ENCODE measurements at regions not wholly inside any gene's neighbourhood (a gene's known extent, or its start where the extent isn't known, plus 50 kb on each side); places are given as distances from the start of the nearest gene placed in this dataset.
"Not testable (repeated sequence)": the region's sequence is repeated elsewhere in the genome, so short reads cannot be mapped to it uniquely, and the experiment has no call there.

DNA sequence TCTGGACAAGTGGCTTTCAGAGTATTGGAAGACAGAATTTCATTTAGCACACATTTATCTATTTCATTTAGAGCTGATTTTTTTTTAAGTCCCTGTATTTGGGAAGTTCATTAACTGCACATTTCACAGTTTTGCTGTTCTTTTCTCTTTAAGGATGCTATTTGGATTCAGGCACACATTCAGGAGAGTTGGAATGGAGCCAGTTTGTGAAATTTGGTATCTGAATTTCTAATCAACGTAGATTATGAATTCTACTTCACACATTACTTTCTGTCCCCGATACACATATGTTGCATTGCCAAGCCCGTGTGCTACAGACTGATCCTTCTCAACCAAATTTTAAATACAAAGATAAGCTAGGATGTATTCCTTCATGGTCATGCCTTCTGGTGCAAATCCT, 503.9 kb downstream of the IRS1 start:
- H3K14ac ChIP-seq (ENCODE audit: low read length in 2 of 2) = no peak overlapping the region
- no peaks in the 10 kb centered on the region for H3K36me3 ChIP-seq (ENCODE audit: control insufficient read depth in 1 of 2, insufficient read depth in 2 of 2, low read depth in 1 of 2, low read length in 2 of 2)
- no peak overlapping the region for H2BK15ac ChIP-seq (ENCODE audit: low read depth, poor library complexity, severe bottlenecking)
- no peak overlapping the region for H3K18ac ChIP-seq (ENCODE audit: low read depth in 1 of 2, low read length in 2 of 2)
- no peak overlapping the region for H3K9ac ChIP-seq (ENCODE audit: low read length)
- H4K91ac ChIP-seq (ENCODE audit: low read length) = no peak overlapping the region
- no peak overlapping the region for H2BK5ac ChIP-seq (ENCODE audit: low read depth, low read length, poor library complexity, severe bottlenecking)
- H4K8ac ChIP-seq (ENCODE audit: low read length) = no peak overlapping the region
- no peak overlapping the region for H2AFZ ChIP-seq (ENCODE audit: low read depth, low read length)
- H3K9me3 ChIP-seq (ENCODE audit: control insufficient read depth, low read length) = peaks cover 7% of the 10 kb centered on the region
- H3K4me1 ChIP-seq (ENCODE audit: control insufficient read depth, insufficient read depth, low read depth, low read length) = no peaks in the 10 kb centered on the region
- 94% methylated on average over 3 of the region's 3 CpGs for WGBS
- H3K4me2 ChIP-seq (ENCODE audit: low read length, poor library complexity, severe bottlenecking) = no peak overlapping the region
- no peak overlapping the region for H2BK120ac ChIP-seq (ENCODE audit: low read depth, low read length)
- H3K23ac ChIP-seq (ENCODE audit: low read length in 2 of 2) = no peak overlapping the region
- no peaks in the 10 kb centered on the region for H3K79me1 ChIP-seq (replicated peaks; ENCODE audit: low read length, poor library complexity, severe bottlenecking)
- no peak overlapping the region for H3K27ac ChIP-seq (ENCODE audit: low read length, poor library complexity, severe bottlenecking)
- no peak overlapping the region for H3K4ac ChIP-seq (ENCODE audit: low read depth in 1 of 2, low read length in 2 of 2)
- no peak overlapping the region for H2AK5ac ChIP-seq (ENCODE audit: low read length, severe bottlenecking)
- no peak overlapping the region for H3K4me3 ChIP-seq (ENCODE audit: insufficient read depth in 1 of 2, low read depth in 1 of 2, low read length in 2 of 2)
- H2BK12ac ChIP-seq (ENCODE audit: low read length in 2 of 2) = no peak overlapping the region
- DNase-seq = no peak
- no peaks in the 10 kb centered on the region for H3K27me3 ChIP-seq (ENCODE audit: control insufficient read depth in 1 of 2, insufficient read depth in 1 of 2, low read length in 2 of 2)

GRCh38 chr2:226295123-226295522, 504.5 kb downstream of the IRS1 start:
- H2BK120ac ChIP-seq (ENCODE audit: low read depth, low read length) = no peak overlapping the region
- no peak for DNase-seq
- H3K9me3 ChIP-seq (ENCODE audit: control insufficient read depth, low read length) = peaks cover 11% of the 10 kb centered on the region
- no peak overlapping the region for H3K4ac ChIP-seq (ENCODE audit: low read depth in 1 of 2, low read length in 2 of 2)
- no peak overlapping the region for H2AFZ ChIP-seq (ENCODE audit: low read depth, low read length)
- no peaks in the 10 kb centered on the region for H3K36me3 ChIP-seq (ENCODE audit: control insufficient read depth in 1 of 2, insufficient read depth in 2 of 2, low read depth in 1 of 2, low read length in 2 of 2)
- no CpG with 5 or more reads among the region's 1 CpG for WGBS
- no peak overlapping the region for H3K4me3 ChIP-seq (ENCODE audit: insufficient read depth in 1 of 2, low read depth in 1 of 2, low read length in 2 of 2)
- no peak overlapping the region for H2AK5ac ChIP-seq (ENCODE audit: low read length, severe bottlenecking)
- H2BK5ac ChIP-seq (ENCODE audit: low read depth, low read length, poor library complexity, severe bottlenecking) = no peak overlapping the region
- H3K23ac ChIP-seq (ENCODE audit: low read length in 2 of 2) = no peak overlapping the region
- no peak overlapping the region for H2BK15ac ChIP-seq (ENCODE audit: low read depth, poor library complexity, severe bottlenecking)
- H3K79me1 ChIP-seq (replicated peaks; ENCODE audit: low read length, poor library complexity, severe bottlenecking) = no peaks in the 10 kb centered on the region
- H3K4me1 ChIP-seq (ENCODE audit: control insufficient read depth, insufficient read depth, low read depth, low read length) = no peaks in the 10 kb centered on the region
- no peak overlapping the region for H3K4me2 ChIP-seq (ENCODE audit: low read length, poor library complexity, severe bottlenecking)
- no peak overlapping the region for H4K91ac ChIP-seq (ENCODE audit: low read length)
- no peak overlapping the region for H2BK12ac ChIP-seq (ENCODE audit: low read length in 2 of 2)
- no peaks in the 10 kb centered on the region for H3K27me3 ChIP-seq (ENCODE audit: control insufficient read depth in 1 of 2, insufficient read depth in 1 of 2, low read length in 2 of 2)
- H3K18ac ChIP-seq (ENCODE audit: low read depth in 1 of 2, low read length in 2 of 2) = no peak overlapping the region
- H3K27ac ChIP-seq (ENCODE audit: low read length, poor library complexity, severe bottlenecking) = no peak overlapping the region
- H4K8ac ChIP-seq (ENCODE audit: low read length) = no peak overlapping the region
- H3K9ac ChIP-seq (ENCODE audit: low read length) = no peak overlapping the region
- no peak overlapping the region for H3K14ac ChIP-seq (ENCODE audit: low read length in 2 of 2)

GRCh38 chr2:226291281-226291680, 508.3 kb downstream of the IRS1 start:
- H3K36me3 ChIP-seq (ENCODE audit: control insufficient read depth in 1 of 2, insufficient read depth in 2 of 2, low read depth in 1 of 2, low read length in 2 of 2); H2BK5ac ChIP-seq (ENCODE audit: low read depth, low read length, poor library complexity, severe bottlenecking); H3K4me2 ChIP-seq (ENCODE audit: low read length, poor library complexity, severe bottlenecking); H3K9ac ChIP-seq (ENCODE audit: low read length); H2BK120ac ChIP-seq (ENCODE audit: low read depth, low read length); H3K23ac ChIP-seq (ENCODE audit: low read length in 2 of 2); H2BK15ac ChIP-seq (ENCODE audit: low read depth, poor library complexity, severe bottlenecking); H3K79me1 ChIP-seq (replicated peaks; ENCODE audit: low read length, poor library complexity, severe bottlenecking); H2AK5ac ChIP-seq (ENCODE audit: low read length, severe bottlenecking); H4K8ac ChIP-seq (ENCODE audit: low read length); H4K91ac ChIP-seq (ENCODE audit: low read length); H2BK12ac ChIP-seq (ENCODE audit: low read length in 2 of 2); H3K27me3 ChIP-seq (ENCODE audit: control insufficient read depth in 1 of 2, insufficient read depth in 1 of 2, low read length in 2 of 2); H3K14ac ChIP-seq (ENCODE audit: low read length in 2 of 2); H3K4me3 ChIP-seq (ENCODE audit: insufficient read depth in 1 of 2, low read depth in 1 of 2, low read length in 2 of 2); H3K27ac ChIP-seq (ENCODE audit: low read length, poor library complexity, severe bottlenecking); H3K4ac ChIP-seq (ENCODE audit: low read depth in 1 of 2, low read length in 2 of 2); H3K18ac ChIP-seq (ENCODE audit: low read depth in 1 of 2, low read length in 2 of 2); H2AFZ ChIP-seq (ENCODE audit: low read depth, low read length); H3K4me1 ChIP-seq (ENCODE audit: control insufficient read depth, insufficient read depth, low read depth, low read length); DNase-seq: not testable (repeated sequence)
- 100% methylated on average over 1 of the region's 1 CpG for WGBS
- peaks cover 11% of the 10 kb centered on the region for H3K9me3 ChIP-seq (ENCODE audit: control insufficient read depth, low read length)

DNA sequence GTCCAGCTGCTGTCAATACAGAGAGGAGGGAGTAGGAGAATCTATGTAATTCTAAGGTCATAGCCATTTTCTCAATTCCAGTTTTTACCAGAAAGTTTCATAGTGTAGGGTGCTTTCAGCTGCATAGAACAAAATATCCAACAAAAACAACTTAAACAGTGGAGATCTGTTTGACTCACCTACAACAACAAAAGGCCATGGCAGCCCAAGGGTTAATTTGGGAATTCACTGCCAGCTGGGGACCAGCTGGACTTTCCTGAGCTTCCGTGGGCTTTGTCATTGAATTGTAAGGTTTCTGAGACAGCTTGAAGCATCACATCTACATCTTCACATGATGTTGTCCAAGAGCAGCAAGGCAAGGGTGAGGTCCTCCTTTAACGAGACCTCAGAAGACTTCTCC, 512.7 kb downstream of the IRS1 start:
- H3K14ac ChIP-seq (ENCODE audit: low read length in 2 of 2) = no peak overlapping the region
- no peak overlapping the region for H2AFZ ChIP-seq (ENCODE audit: low read depth, low read length)
- no peaks in the 10 kb centered on the region for H3K79me1 ChIP-seq (replicated peaks; ENCODE audit: low read length, poor library complexity, severe bottlenecking)
- H3K4me3 ChIP-seq (ENCODE audit: insufficient read depth in 1 of 2, low read depth in 1 of 2, low read length in 2 of 2) = no peak overlapping the region
- H3K27ac ChIP-seq (ENCODE audit: low read length, poor library complexity, severe bottlenecking) = no peak overlapping the region
- H3K18ac ChIP-seq (ENCODE audit: low read depth in 1 of 2, low read length in 2 of 2) = no peak overlapping the region
- H2BK15ac ChIP-seq (ENCODE audit: low read depth, poor library complexity, severe bottlenecking) = no peak overlapping the region
- H3K9me3 ChIP-seq (ENCODE audit: control insufficient read depth, low read length) = peaks cover 4% of the 10 kb centered on the region
- H3K4me2 ChIP-seq (ENCODE audit: low read length, poor library complexity, severe bottlenecking) = no peak overlapping the region
- H3K27me3 ChIP-seq (ENCODE audit: control insufficient read depth in 1 of 2, insufficient read depth in 1 of 2, low read length in 2 of 2) = no peaks in the 10 kb centered on the region
- no peak overlapping the region for H3K23ac ChIP-seq (ENCODE audit: low read length in 2 of 2)
- H3K36me3 ChIP-seq (ENCODE audit: control insufficient read depth in 1 of 2, insufficient read depth in 2 of 2, low read depth in 1 of 2, low read length in 2 of 2) = no peaks in the 10 kb centered on the region
- no peak overlapping the region for H3K9ac ChIP-seq (ENCODE audit: low read length)
- 77% methylated on average over 2 of the region's 2 CpGs for WGBS
- H2BK120ac ChIP-seq (ENCODE audit: low read depth, low read length) = no peak overlapping the region
- H2BK12ac ChIP-seq (ENCODE audit: low read length in 2 of 2) = no peak overlapping the region
- no peak overlapping the region for H2AK5ac ChIP-seq (ENCODE audit: low read length, severe bottlenecking)
- no peak for DNase-seq
- no peak overlapping the region for H3K4ac ChIP-seq (ENCODE audit: low read depth in 1 of 2, low read length in 2 of 2)
- no peaks in the 10 kb centered on the region for H3K4me1 ChIP-seq (ENCODE audit: control insufficient read depth, insufficient read depth, low read depth, low read length)
- no peak overlapping the region for H4K91ac ChIP-seq (ENCODE audit: low read length)
- H4K8ac ChIP-seq (ENCODE audit: low read length) = no peak overlapping the region
- H2BK5ac ChIP-seq (ENCODE audit: low read depth, low read length, poor library complexity, severe bottlenecking) = no peak overlapping the region

Measured in mesenchymal stem cell (in vitro differentiated cells and primary cell).